K562 (cell line): ENCODE measurements at regions not wholly inside any gene's neighbourhood (a gene's known extent, or its start where the extent isn't known, plus 50 kb on each side); places are given as distances from the start of the nearest gene placed in this dataset.

Experiments
- CREB1 ChIP-seq, 2 experiments: sonication (generic) in 1 of 2; formaldehyde crosslinking in 1 of 2; IDR thresholded peaks; 2 replicates each; pipeline versions ENCODE4 v1.6.1 to v1.8.0; 2012 to 2022; ENCODE audit warnings: inconsistent platforms in 1 of 2, mild to moderate bottlenecking in 1 of 2, missing genetic modification reagents in 1 of 2, moderate library complexity in 1 of 2
- CTCF ChIP-seq, 3 experiments: IDR thresholded peaks in 2 of 3; conservative IDR thresholded peaks in 1 of 3; 2 replicates each; pipeline ENCODE4 v1.5.1; 2011 to 2012; ENCODE audit warnings: low read length in 3 of 3, mild to moderate bottlenecking in 3 of 3, control low read depth in 2 of 3, improper control_type of control experiment in 1 of 3, inconsistent platforms in 1 of 3, low read depth in 1 of 3, mixed read lengths in 1 of 3, moderate library complexity in 1 of 3; ENCODE audit not compliant: insufficient read depth in 2 of 3
- FOXP4 ChIP-seq: sonication (generic); formaldehyde crosslinking; IDR thresholded peaks from 2 replicates; pipeline ENCODE4 v1.8.0; 2022; ENCODE audit warnings: mild to moderate bottlenecking, missing genetic modification reagents, borderline replicate concordance
- GATA2 ChIP-seq: sonication (generic); formaldehyde crosslinking; IDR thresholded peaks from 2 replicates; pipeline ENCODE4 v1.4.0; 2020; ENCODE audit warnings: mild to moderate bottlenecking, missing genetic modification reagents
- HLTF ChIP-seq: fragments of 450-650 bp; IDR thresholded peaks from 2 replicates; pipeline ENCODE4 v1.6.1; 2016
- MAX ChIP-seq: sonication (generic); formaldehyde crosslinking; IDR thresholded peaks from 2 replicates; pipeline ENCODE4 v1.9.0; 2022; ENCODE audit warnings: mild to moderate bottlenecking, missing genetic modification reagents
- NR2C1 ChIP-seq, 2 experiments: fragments of 450-650 bp; IDR thresholded peaks; 2 replicates each; pipeline ENCODE4 v1.6.1; 2017; ENCODE audit warnings: mild to moderate bottlenecking in 2 of 2, antibody characterized with exemption in 1 of 2, inconsistent platforms in 1 of 2, missing compliant biosample characterization in 1 of 2, missing genetic modification characterization in 1 of 2
- ZBED1 ChIP-seq: IDR thresholded peaks from 2 replicates; pipeline ENCODE4 v1.6.1; 2014
- ZBTB9 ChIP-seq: fragments of 450-650 bp; formaldehyde crosslinking; IDR thresholded peaks from 2 replicates; pipeline ENCODE4 v1.4.0; 2020; ENCODE audit warnings: mild to moderate bottlenecking, moderate library complexity
- ZFP1 ChIP-seq: fragments of 450-650 bp; formaldehyde crosslinking; IDR thresholded peaks from 2 replicates; pipeline ENCODE4 v1.4.0; 2020; ENCODE audit warnings: mild to moderate bottlenecking, mixed read lengths

- TF ChIP-seq ZBTB9 (CRISPR knock-in tag) (no peak), CREB1 (IDR thresholded peaks at IDR 0.05) (no peak), CREB1 (CRISPR knock-in tag; IDR thresholded peaks at IDR 0.05) (no peak), CTCF (IDR thresholded peaks at IDR 0.05 in 2 of 3, conservative IDR thresholded peaks at IDR 0.05 in 1 of 3; ENCODE audit: insufficient read depth in 2 of 3, low read depth in 1 of 3, low read length in 3 of 3) (no peak), MAX (CRISPR knock-in tag) (no peak), FOXP4 (CRISPR knock-in tag) (no peak), ZBED1 (no peak), ZFP1 (CRISPR knock-in tag) (no peak), HLTF (no peak), GATA2 (CRISPR knock-in tag) (no peak), NR2C1 (IDR thresholded peaks at IDR 0.05) (no peak), NR2C1 (tag; IDR thresholded peaks at IDR 0.05) (no peak)
Measured at GRCh38 chr4:22597471-22597870, 81.6 kb upstream of the ADGRA3 start.
